HFF-Myc (cell line): ENCODE measurements at regions not wholly inside any gene's neighbourhood (a gene's known extent, or its start where the extent isn't known, plus 50 kb on each side); places are given as distances from the start of the nearest gene placed in this dataset.

Experiments used
- DNase-seq: peaks from one replicate; pipeline ENCODE4 v3.0.0-alpha.2; 2011; ENCODE audit warnings: low read depth; ENCODE audit errors: extremely low read depth
- H3K4me3 ChIP-seq: replicated peaks from 2 replicates; pipeline ENCODE4 v1.5.1; 2011; ENCODE audit warnings: low read depth, mild to moderate bottlenecking, control low read depth, low read length
- TF ChIP-seq, protein P1 (sequence below): IDR thresholded peaks from 2 replicates; pipeline ENCODE4 v1.5.1; 2012; ENCODE audit warnings: mild to moderate bottlenecking, low read depth, low read length, control low read depth; ENCODE audit errors: missing control alignments

DNA sequence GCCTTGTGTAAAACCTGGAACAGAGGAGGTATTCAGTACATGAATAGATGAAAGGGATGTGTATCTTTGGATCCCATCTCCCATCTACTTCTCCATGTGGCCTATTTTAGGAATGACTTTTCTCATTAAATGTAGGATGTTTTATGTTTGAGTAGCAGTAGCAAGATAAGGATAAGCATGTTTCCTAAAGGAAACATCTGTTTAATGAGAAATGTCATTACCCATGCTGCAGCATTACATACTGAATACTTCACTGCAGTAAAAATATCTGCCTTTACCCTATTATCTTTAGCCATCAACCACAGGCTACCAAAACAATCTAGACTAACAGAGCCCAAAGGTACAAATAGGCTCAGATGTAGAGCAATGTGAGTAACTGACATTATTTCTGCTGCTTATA is 419.2 kb upstream of the CYRIA start:
- no peak overlapping the region for H3K4me3 ChIP-seq
- no peak for DNase-seq
- TF ChIP-seq, protein P1, sequence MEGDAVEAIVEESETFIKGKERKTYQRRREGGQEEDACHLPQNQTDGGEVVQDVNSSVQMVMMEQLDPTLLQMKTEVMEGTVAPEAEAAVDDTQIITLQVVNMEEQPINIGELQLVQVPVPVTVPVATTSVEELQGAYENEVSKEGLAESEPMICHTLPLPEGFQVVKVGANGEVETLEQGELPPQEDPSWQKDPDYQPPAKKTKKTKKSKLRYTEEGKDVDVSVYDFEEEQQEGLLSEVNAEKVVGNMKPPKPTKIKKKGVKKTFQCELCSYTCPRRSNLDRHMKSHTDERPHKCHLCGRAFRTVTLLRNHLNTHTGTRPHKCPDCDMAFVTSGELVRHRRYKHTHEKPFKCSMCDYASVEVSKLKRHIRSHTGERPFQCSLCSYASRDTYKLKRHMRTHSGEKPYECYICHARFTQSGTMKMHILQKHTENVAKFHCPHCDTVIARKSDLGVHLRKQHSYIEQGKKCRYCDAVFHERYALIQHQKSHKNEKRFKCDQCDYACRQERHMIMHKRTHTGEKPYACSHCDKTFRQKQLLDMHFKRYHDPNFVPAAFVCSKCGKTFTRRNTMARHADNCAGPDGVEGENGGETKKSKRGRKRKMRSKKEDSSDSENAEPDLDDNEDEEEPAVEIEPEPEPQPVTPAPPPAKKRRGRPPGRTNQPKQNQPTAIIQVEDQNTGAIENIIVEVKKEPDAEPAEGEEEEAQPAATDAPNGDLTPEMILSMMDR, result no peak

DNA sequence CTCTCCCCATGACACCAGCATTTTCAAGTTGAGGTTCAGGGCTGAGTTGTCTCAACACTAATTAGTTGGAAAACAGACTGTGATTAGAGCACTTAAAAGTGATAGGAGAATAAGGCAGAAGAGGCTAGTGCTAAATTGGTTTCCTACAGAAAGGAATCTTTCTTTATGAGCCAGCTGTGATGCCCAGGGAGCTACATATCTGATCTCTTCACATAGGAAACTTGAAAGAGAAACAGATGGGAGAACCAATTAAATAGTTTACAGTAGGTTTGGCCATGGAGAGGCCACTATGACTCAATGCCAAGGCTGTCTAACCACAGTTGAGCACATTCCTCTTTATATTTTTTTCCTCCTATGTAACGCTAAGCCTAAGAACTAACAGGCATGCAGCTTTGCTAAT is 418.3 kb upstream of the CYRIA start:
- no peak overlapping the region for H3K4me3 ChIP-seq
- DNase-seq, result no peak
- TF ChIP-seq, protein P1, result no peak

DNA sequence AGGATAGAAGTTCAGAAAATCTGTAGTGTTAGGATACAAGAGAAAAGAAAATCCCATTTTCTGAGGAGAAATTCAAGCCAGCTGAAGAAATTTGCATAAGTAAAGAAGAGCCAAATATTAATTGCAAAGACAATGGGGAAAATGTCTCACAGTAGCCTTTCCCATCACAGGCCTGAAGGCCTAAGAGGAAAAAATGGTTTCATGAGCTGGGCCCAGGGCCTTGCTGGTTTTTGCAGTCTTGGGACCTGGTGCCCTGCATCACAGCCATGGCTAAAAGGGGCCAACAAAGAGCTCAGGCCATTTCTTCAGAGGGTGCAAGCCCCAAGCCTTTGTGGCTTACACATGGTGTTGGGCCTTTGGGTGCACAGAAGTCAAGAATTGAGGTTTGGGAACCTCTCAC is 413.6 kb upstream of the CYRIA start:
- TF ChIP-seq, protein P1, result no peak
- H3K4me3 ChIP-seq, result no peak overlapping the region
- DNase-seq, result no peak

DNA sequence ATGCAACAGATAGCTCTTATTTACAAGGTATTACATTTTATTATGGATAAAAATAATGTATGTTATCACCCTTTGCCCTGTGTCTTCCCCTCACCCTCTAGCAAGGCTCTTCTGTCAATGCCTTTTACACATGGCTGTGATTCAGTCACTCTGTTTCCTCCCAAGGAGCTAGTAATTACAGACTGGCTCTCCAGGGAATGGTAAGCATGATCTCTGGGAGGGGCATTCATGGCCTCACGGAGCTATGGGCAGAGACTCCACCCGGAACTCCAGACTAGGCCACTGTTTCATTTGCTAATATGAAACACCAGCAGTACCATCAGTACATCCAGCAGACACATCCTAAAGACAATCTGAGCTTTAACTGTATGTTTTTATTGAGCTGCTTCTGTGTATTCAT is 410.9 kb upstream of the CYRIA start:
- DNase-seq, result no peak
- no peak overlapping the region for H3K4me3 ChIP-seq
- TF ChIP-seq, protein P1, result no peak

DNA sequence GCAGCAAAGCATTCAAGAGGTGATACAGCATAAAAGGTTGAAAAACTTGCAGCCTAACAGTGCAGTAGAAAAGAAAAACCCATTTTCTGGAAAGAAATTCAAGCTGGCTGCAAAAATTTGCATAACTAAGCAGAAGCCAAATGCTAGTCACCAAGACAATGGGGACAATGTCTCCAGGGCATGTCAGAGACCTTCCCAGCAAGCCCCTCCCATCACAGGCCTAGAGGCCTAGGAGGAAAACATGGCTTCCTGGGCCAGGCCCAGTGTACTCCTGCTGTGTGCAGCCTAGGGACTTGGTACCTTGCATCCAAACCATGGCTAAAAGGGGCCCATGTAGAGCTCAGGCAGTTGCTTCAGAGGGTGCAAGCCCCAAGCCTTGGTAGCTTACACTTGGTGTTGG is 405.1 kb upstream of the CYRIA start:
- TF ChIP-seq, protein P1, result no peak
- no peak overlapping the region for H3K4me3 ChIP-seq
- DNase-seq, result no peak

DNA sequence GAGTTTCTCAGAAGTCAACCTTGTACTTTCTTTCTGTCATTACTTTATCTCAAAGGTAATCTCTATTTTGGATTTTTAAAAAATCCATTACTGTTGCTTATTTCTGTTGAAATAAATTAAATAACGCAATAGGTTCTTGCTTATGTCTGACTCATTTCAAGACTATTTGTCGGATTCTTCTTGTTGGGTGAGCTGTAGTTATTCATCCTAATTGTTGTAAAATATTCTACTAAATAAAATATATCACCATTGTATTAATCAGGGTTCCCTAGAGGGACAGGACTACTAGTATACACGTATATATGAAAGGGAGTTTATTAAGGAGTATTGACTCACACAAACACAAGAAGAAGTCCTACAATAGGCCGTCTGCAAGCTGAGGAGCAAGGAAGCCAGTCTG is 403.9 kb upstream of the CYRIA start:
- no peak overlapping the region for H3K4me3 ChIP-seq
- TF ChIP-seq, protein P1, result no peak
- no peak for DNase-seq

DNA sequence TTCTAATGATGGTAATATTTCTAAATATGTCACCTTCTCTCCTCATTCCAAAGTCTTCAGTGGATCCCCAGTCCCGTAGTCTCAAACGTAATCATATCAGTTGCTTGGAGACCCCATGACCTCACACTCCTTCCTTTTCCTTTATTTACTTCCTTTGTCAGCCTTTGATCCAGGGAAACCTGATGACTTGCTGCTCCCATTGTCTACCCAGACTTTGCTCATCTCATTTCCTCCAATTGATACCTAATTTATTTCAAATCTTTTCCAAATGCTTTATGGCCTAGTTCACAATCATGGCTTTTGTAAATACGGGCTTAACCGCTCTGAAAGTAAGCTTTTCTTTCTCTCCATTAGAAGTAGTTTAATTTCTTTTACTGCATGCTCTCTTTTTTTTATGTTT is 402.4 kb upstream of the CYRIA start:
- TF ChIP-seq, protein P1, result no peak
- H3K4me3 ChIP-seq, result no peak overlapping the region
- no peak for DNase-seq
